BLaER1 treated with 17β-estradiol and CSF1 and Interleukin-3, amounts not matched to agents 10 nM and 100 nM (cell line): ENCODE measurements at regions not wholly inside any gene's neighbourhood (a gene's known extent, or its start where the extent isn't known, plus 50 kb on each side); places are given as distances from the start of the nearest gene placed in this dataset.
"Not testable (repeated sequence)": the region's sequence is repeated elsewhere in the genome, so short reads cannot be mapped to it uniquely, and the experiment has no call there.

Experiments
- H3K27ac ChIP-seq, 11 experiments: shearing (Covaris generic); formaldehyde crosslinking; 2 replicates each; pipeline ENCODE4 v1.8.1; 2022
- H3K27me3 ChIP-seq, 11 experiments: shearing (Covaris generic); formaldehyde crosslinking; 2 replicates each; pipeline ENCODE4 v1.8.1; 2022
- H3K36me3 ChIP-seq, 11 experiments: shearing (Covaris generic); formaldehyde crosslinking; 2 replicates each; pipeline ENCODE4 v1.8.1; 2022
- H3K4me1 ChIP-seq, 10 experiments: shearing (Covaris generic); formaldehyde crosslinking; 2 replicates each; pipeline ENCODE4 v1.8.1; 2022
- H3K4me2 ChIP-seq, 11 experiments: shearing (Covaris generic); formaldehyde crosslinking; 2 replicates each; pipeline ENCODE4 v1.8.1; 2022
- H3K4me3 ChIP-seq, 10 experiments: shearing (Covaris generic); formaldehyde crosslinking; 2 replicates each; pipeline ENCODE4 v1.8.1; 2022
- H3K9ac ChIP-seq, 11 experiments: shearing (Covaris generic); formaldehyde crosslinking; 2 replicates each; pipeline ENCODE4 v1.8.1; 2022
- H3K9me3 ChIP-seq, 11 experiments: shearing (Covaris generic); formaldehyde crosslinking; replicated peaks in 1 of 11; 2 replicates each; pipeline ENCODE4 v1.8.1; 2022
- H4K20me1 ChIP-seq, 11 experiments: shearing (Covaris generic); formaldehyde crosslinking; 2 replicates each; pipeline ENCODE4 v1.8.1; 2022
- Cebpa-rat ChIP-seq, 11 experiments: shearing (Covaris generic); IDR thresholded peaks; 2 replicates each; pipeline ENCODE4 v1.8.1; 2022

GRCh38 chr13:76316998-76317527 is 569.1 kb downstream of the KCTD12 start:
- H3K4me2 ChIP-seq: no peak overlapping the region

GRCh38 chr13:76314495-76314894 is 571.7 kb downstream of the KCTD12 start:
- H3K27ac ChIP-seq: no peak overlapping the region
- H3K27me3 ChIP-seq: no peaks in the 10 kb centered on the region
- H3K36me3 ChIP-seq: no peaks in the 10 kb centered on the region
- no peak for TF ChIP-seq Cebpa-rat (IDR thresholded peaks at IDR 0.05)
- H3K4me1 ChIP-seq: no peaks in the 10 kb centered on the region
- H3K9me3 ChIP-seq: no peaks in the 10 kb centered on the region
- no peak overlapping the region for H3K4me3 ChIP-seq
- no peaks in the 10 kb centered on the region for H4K20me1 ChIP-seq
- H3K4me2 ChIP-seq: no peak overlapping the region
- H3K9ac ChIP-seq: no peak overlapping the region

More at GRCh38 chr13:76316998-76317527, 569.1 kb downstream of the KCTD12 start:
- H4K20me1 ChIP-seq: no peaks in the 10 kb centered on the region
- H3K36me3 ChIP-seq: no peaks in the 10 kb centered on the region
- no peak for TF ChIP-seq Cebpa-rat (IDR thresholded peaks at IDR 0.05)
- no peak overlapping the region for H3K4me3 ChIP-seq
- no peaks in the 10 kb centered on the region for H3K27me3 ChIP-seq
- no peaks in the 10 kb centered on the region for H3K9me3 ChIP-seq
- H3K9ac ChIP-seq: no peak overlapping the region
- no peaks in the 10 kb centered on the region for H3K4me1 ChIP-seq
- H3K27ac ChIP-seq: no peak overlapping the region

GRCh38 chr13:76307142-76307541 is 579.1 kb downstream of the KCTD12 start:
- no peak overlapping the region for H3K27ac ChIP-seq
- H3K4me2 ChIP-seq: no peak overlapping the region
- H3K36me3 ChIP-seq: no peaks in the 10 kb centered on the region
- TF ChIP-seq Cebpa-rat (IDR thresholded peaks at IDR 0.05): no peak
- H3K4me3 ChIP-seq: no peak overlapping the region
- no peaks in the 10 kb centered on the region for H3K9me3 ChIP-seq
- H4K20me1 ChIP-seq: no peaks in the 10 kb centered on the region
- H3K9ac ChIP-seq: no peak overlapping the region
- H3K27me3 ChIP-seq: no peaks in the 10 kb centered on the region
- H3K4me1 ChIP-seq: no peaks in the 10 kb centered on the region

- H4K20me1 ChIP-seq: no peaks in the 10 kb centered on the region
- H3K4me1 ChIP-seq: no peaks in the 10 kb centered on the region
- H3K9me3 ChIP-seq: no peaks in the 10 kb centered on the region
- TF ChIP-seq Cebpa-rat (IDR thresholded peaks at IDR 0.05): no peak
- H3K27ac ChIP-seq: no peak overlapping the region
- no peak overlapping the region for H3K4me3 ChIP-seq
- H3K9ac ChIP-seq: no peak overlapping the region
- no peak overlapping the region for H3K4me2 ChIP-seq
- no peaks in the 10 kb centered on the region for H3K36me3 ChIP-seq
- no peaks in the 10 kb centered on the region for H3K27me3 ChIP-seq
Measured at GRCh38 chr13:76300688-76301087, 585.5 kb downstream of the KCTD12 start.

GRCh38 chr13:76297331-76297730 is 588.9 kb downstream of the KCTD12 start:
- Histone ChIP-seq H3K27ac (no peak overlapping the region), H3K27me3 (no peaks in the 10 kb centered on the region)

GRCh38 chr13:76296751-76297150 is 589.5 kb downstream of the KCTD12 start:
- H3K27me3 ChIP-seq: no peaks in the 10 kb centered on the region
- no peak overlapping the region for H3K27ac ChIP-seq
- no peaks in the 10 kb centered on the region for H3K36me3 ChIP-seq
- no peak overlapping the region for H3K4me3 ChIP-seq
- no peak overlapping the region for H3K9ac ChIP-seq
- H3K9me3 ChIP-seq: peaks cover 4 to 12% (median 9%) of the 10 kb centered on the region in 11 experiments; a peak in 13 of 22 replicates
- no peak for TF ChIP-seq Cebpa-rat (IDR thresholded peaks at IDR 0.05)
- no peaks in the 10 kb centered on the region for H3K4me1 ChIP-seq
- no peaks in the 10 kb centered on the region for H4K20me1 ChIP-seq
- no peak overlapping the region for H3K4me2 ChIP-seq

More at GRCh38 chr13:76297331-76297730, 588.9 kb downstream of the KCTD12 start:
- H4K20me1 ChIP-seq: no peaks in the 10 kb centered on the region
- no peaks in the 10 kb centered on the region for H3K36me3 ChIP-seq
- H3K9ac ChIP-seq: no peak overlapping the region
- no peak overlapping the region for H3K4me2 ChIP-seq
- TF ChIP-seq Cebpa-rat (IDR thresholded peaks at IDR 0.05): no peak
- H3K4me1 ChIP-seq: no peaks in the 10 kb centered on the region
- H3K9me3 ChIP-seq: peaks cover 4 to 12% (median 9%) of the 10 kb centered on the region in 11 experiments; a peak in 13 of 22 replicates
- no peak overlapping the region for H3K4me3 ChIP-seq

- H3K27ac ChIP-seq, H4K20me1 ChIP-seq, H3K4me2 ChIP-seq, H3K4me1 ChIP-seq, H3K36me3 ChIP-seq, H3K27me3 ChIP-seq, H3K9ac ChIP-seq, H3K4me3 ChIP-seq: not testable (repeated sequence)
- peaks cover 4 to 12% (median 9%) of the 10 kb centered on the region in 11 experiments; a peak in 13 of 22 replicates for H3K9me3 ChIP-seq
Measured at GRCh38 chr13:76295020-76295419, 591.2 kb downstream of the KCTD12 start.

- no peaks in the 10 kb centered on the region for H3K27me3 ChIP-seq
- no peak overlapping the region for H3K9ac ChIP-seq
- H3K4me2 ChIP-seq: no peak overlapping the region
- H3K9me3 ChIP-seq: peaks cover 4 to 12% (median 9%) of the 10 kb centered on the region in 11 experiments; a peak in 13 of 22 replicates
- H3K4me3 ChIP-seq: no peak overlapping the region
- H3K27ac ChIP-seq: no peak overlapping the region
- no peaks in the 10 kb centered on the region for H4K20me1 ChIP-seq
- H3K36me3 ChIP-seq: no peaks in the 10 kb centered on the region
- no peak for TF ChIP-seq Cebpa-rat (IDR thresholded peaks at IDR 0.05)
- no peaks in the 10 kb centered on the region for H3K4me1 ChIP-seq
Measured at GRCh38 chr13:76293751-76294150, 592.5 kb downstream of the KCTD12 start.

- Histone ChIP-seq H3K9me3 (peaks cover 4 to 12% (median 9%) of the 10 kb centered on the region in 11 experiments; a peak in 13 of 22 replicates), H3K36me3 (no peaks in the 10 kb centered on the region), H3K27me3 (no peaks in the 10 kb centered on the region), H3K4me1 (no peaks in the 10 kb centered on the region), H3K4me3 (no peak overlapping the region), H4K20me1 (no peaks in the 10 kb centered on the region), H3K9ac (no peak overlapping the region), H3K27ac (no peak overlapping the region), H3K4me2 (no peak overlapping the region)
- no peak for TF ChIP-seq Cebpa-rat (IDR thresholded peaks at IDR 0.05)
Measured at GRCh38 chr13:76293346-76293745, 592.9 kb downstream of the KCTD12 start.

- Histone ChIP-seq H3K27me3 (no peaks in the 10 kb centered on the region), H3K9ac (no peak overlapping the region), H4K20me1 (no peaks in the 10 kb centered on the region), H3K36me3 (no peaks in the 10 kb centered on the region), H3K4me1 (no peaks in the 10 kb centered on the region), H3K27ac (no peak overlapping the region), H3K4me2 (no peak overlapping the region), H3K9me3 (peaks cover 4 to 12% (median 9%) of the 10 kb centered on the region in 11 experiments; a peak in 13 of 22 replicates), H3K4me3 (no peak overlapping the region)
- no peak for TF ChIP-seq Cebpa-rat (IDR thresholded peaks at IDR 0.05)
Measured at GRCh38 chr13:76292726-76293125, 593.5 kb downstream of the KCTD12 start.
